GM18520 (cell line): ENCODE measurements at regions not wholly inside any gene's neighbourhood (a gene's known extent, or its start where the extent isn't known, plus 50 kb on each side); places are given as distances from the start of the nearest gene placed in this dataset.
"Not testable (repeated sequence)": the region's sequence is repeated elsewhere in the genome, so short reads cannot be mapped to it uniquely, and the experiment has no call there.

Experiments
- ATAC-seq: cut with Tn5 transposase; IDR thresholded peaks from one replicate; pipeline ENCODE4 v1.9.1; 2021; ENCODE audit not compliant: unreplicated experiment

DNA sequence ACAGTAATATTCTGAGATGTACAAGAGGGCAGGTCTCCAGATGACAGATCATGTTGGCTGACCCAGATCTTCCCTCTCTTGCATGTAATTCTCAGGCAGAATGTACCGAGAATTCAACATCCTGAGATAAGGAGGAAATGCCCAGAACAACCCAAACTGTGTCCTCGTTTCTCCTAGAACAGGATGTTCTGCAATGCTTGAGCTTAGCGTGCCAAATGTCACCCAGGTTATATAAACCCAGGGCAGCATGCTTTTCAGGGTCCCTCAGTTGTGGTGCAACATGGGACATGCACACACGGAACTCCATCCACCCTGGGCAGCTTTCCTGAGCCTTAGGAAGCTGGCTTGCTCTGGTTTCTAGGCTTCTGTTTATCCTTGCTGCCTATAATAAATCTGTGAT is 102.1 kb upstream of the CMC1 start:
- no peak for ATAC-seq

DNA sequence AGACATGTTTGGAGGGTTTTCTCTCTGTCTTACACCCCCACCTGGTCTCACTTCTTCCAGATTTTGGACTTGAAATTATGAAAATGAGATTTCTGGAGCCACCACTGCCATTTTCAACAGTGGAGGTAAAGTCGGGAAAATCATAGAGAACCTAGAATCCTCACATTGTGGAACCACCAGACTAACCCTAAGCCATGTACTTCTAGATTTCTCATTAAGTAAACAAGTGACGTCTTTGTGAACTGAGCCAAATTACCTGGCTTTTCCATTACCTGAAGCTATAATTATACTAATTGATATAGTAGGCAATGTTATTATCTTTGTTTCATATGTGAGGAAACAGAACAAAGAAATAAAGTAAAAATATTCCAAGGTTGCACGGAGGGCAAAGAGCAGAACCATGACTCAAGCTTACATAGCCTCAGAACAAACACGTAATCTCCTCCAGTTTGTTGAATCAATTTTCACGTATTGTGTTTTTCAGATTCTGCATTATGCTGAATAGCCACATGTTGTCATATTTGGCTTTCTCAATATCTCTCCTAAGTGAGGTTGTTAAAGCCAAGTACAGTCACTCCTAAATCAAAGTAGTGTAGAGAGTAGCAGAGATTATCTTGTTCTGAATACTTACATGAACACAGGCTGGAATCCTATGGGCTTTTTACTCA is 101.3 kb upstream of the CMC1 start:
- no peak for ATAC-seq

DNA sequence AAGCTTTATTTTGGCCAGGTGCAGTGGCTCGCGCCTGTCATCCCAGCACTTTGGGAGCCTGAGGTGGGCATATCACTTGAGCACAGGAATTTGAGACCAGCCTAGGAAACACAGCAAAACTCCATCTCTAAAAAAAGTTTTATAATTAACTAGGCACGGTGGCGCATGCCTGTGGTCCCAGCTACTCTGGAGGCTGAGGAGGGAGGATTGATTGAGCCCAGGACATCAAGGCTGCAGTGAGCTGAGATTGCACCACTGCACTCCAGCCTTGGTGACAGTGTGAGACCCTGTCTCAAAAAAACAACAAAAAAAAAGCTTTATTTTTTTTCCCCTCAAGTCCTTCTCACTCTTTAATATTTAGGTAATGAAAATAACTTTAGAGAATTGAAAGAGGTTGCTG is 100.8 kb upstream of the CMC1 start:
- no peak for ATAC-seq

DNA sequence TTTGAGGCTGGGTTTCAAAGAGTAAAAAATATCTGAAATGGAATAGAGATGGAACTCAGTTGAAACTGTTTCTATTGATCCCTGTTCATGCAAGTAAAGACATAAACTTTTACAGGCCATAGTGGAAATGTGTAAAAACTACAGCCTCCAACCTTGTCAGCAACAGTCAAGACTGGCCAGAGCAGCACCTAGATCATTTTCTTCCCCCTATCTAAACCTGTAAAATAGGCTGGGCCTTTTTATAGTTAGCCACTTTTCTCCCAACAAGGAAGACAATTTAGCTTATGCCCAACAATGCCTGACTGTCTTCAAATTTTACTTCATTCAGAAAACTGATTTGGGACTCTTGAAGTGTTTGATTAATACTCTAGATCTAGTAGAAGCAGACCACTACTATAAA is 91.5 kb upstream of the CMC1 start:
- ATAC-seq, result no peak

DNA sequence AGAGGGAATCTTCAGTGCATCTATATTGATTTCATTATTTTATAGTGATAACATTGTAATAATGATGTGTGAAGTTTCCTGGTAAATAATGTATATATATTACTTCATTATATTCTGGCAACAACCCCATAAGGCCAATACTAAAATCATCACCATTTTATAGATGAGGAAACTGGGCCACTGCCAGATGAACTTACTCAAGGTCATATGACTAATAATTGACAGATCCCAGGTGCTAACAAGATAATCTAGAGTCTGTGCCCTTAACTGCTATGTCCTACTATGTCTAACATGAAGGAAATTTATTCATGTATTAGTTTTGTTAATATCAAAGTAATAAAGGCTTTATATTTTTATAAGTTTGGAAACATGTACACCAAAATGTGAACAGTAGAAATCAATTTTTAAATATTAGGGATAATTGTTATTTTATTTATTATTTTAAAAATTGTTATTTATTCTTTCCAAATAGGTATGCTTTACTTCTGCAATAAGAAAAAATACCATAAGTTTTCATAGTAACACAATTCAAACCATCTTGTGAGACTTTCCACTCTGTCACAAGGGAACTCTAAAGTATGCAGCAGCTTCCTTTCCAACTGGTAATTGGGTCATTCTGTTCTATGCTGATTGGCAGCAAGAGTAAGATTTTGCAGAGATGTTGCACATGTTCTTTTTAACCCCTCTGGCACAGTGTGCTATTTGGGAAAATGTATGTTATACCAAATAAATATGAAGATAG is 90.8 kb upstream of the CMC1 start:
- no peak for ATAC-seq

GRCh38 chr3:28151207-28151550 is 90.2 kb upstream of the CMC1 start:
- no peak for ATAC-seq

DNA sequence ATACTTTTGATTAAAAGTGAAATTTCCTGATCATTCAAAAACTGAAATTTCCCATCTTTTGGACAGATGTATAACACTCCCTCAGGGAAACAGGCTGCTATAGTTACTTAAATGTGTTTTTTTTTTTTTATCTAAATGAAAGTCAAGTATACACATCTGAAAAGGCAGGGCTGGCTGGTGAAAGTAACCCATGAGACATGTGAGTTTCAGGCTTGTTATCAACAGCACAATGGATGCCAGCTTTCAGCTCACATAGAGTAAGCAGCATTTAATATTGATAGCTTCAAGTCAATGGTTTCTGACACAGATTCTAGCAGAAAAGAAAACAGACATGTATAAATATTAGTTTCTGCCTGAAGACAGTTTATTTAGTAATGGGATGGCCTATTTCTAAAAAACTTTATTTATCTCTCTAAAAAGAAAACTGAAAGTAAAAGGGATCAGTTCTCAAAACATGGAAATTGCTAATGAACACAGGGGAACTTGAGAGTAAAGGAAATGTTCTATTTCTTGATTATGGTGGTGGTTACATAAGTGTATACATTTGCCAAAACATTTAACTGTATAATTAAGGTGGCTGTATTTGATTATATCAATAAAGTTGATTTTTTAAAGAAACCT is 89.7 kb upstream of the CMC1 start:
- ATAC-seq, result peak; percentile 75

DNA sequence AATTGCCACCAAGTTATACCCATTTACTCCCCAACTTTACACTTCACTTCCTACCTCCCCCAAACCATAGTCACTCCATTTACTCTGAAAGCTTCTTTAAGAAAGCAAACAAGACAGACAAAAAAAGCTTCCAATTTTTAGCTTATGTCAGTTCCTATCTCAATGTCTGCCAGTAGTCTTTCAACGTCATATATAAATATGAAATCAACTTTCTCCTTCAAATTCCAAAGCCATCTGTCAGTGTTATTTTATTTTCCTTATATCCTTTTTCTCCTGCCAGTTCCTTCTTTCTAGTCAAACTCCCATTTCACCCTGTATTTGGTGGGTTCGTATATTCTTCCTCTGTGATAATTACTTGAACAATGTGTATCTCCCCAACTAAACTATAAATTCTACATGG is 85.8 kb upstream of the CMC1 start:
- no peak for ATAC-seq

DNA sequence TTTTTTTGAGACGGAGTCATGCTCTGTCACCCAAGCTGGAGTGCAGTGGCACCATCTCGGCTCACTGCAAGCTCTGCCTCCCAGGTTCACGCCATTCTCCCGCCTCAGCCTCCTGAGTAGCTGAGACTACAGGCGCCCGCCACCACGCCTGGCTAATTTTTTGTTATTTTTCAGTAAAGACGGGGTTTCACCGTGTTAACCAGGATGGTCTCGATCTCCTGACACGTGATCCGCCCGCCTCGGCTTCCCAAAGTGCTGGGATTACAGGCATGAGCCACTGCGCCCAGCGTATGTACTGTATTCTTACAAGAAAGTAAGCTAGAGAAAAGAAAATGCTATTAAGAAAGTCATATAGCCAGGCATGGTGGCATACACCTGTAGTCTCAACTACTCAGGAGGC is 84.8 kb upstream of the CMC1 start:
- not testable (repeated sequence) for ATAC-seq

GRCh38 chr3:28171962-28172361 is 69.5 kb upstream of the CMC1 start:
- ATAC-seq, result peak; percentile 59

DNA sequence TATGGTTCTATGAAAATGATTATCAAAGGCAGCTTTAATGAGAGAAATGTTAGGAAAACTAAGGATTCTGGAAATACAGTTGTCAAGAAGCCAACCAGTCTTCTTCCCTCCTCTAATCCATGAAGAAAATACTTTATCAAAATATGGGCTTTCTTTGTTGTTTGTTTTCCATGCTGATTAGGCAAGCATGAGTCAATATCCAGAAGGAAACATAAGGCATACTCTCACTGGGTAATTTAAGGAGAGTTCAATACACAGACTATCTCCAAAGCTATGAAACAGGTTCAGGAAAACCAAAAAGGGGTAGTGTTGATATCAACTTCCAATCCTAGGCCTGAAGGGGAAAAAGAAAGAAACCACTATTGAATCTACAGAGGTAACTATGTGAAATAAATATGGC is 68.7 kb upstream of the CMC1 start:
- no peak for ATAC-seq

DNA sequence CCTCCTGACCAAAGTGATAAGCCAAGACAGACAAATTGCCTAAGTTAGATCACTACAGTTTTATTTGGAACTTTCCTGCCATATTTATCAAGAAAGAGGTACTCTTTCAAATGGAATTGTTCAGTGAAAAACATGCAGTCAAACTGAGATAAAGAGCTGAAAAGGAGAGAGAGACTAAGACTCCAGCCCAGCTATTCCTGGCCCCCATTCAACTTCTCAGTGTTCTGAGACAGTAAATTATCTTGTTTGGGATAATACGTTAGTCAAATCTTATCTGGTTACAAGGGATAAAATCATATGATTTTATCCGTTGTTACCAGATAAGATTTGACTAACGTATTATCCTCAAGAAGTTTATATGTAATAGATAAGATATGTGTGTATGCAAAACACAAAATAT is 67.6 kb upstream of the CMC1 start:
- ATAC-seq, result no peak

- ATAC-seq, result no peak
These were observed 54.7 kb upstream of the CMC1 start for GRCh38 chr3:28186748-28187147.

DNA sequence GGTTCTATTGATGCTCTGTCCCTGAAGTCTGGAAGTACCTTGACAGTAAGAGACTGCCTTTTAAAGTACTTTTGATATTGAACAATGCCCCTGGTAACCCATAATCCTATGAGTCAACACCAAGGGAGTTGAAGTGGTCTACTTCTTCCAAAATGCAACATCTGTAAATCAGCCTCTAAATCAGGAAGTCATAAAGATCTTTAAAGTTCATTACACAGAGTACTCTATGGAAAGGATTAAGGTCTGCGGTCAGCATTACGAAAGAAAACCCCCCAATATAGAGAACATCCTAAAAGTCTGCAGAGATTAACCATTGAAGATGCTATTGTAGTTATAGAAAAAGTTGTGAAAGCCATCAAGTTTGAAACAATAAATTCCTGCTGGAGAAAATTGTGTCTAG is 52.7 kb upstream of the CMC1 start:
- ATAC-seq, result no peak

DNA sequence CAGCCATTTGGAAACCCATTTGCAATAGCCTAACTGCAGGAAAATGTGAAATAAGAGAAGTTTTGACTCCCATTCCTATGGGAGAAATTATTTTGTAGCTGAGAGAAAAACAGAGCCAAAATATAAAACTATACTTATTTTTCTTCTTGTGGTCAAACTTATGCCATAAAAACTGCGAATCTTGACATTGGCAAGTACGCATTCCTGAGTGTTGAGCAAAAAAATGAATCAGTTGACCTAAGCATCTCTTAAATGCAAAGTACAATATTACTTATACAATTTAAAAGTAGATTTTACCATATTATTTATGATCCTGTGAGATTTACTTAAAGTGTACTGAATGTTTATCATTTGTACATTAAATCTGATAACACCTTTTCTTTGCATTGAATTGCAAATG is 50.1 kb upstream of the CMC1 start:
- ATAC-seq, result no peak
